Loucy (cell line): ENCODE measurements at regions not wholly inside any gene's neighbourhood (a gene's known extent, or its start where the extent isn't known, plus 50 kb on each side); places are given as distances from the start of the nearest gene placed in this dataset.

Experiments used
- H2AFZ ChIP-seq: fragments of 200-600 bp; sonication (generic); 2 replicates; pipeline ENCODE4 v1.6.0; 2016; ENCODE audit warnings: antibody characterized with exemption, mild to moderate bottlenecking, low read length, moderate library complexity
- H3F3A ChIP-seq: fragments of 200-600 bp; 2 replicates; pipeline ENCODE4 v1.6.0; 2016; ENCODE audit warnings: antibody characterized with exemption, low read depth, mild to moderate bottlenecking
- H3K27me3 ChIP-seq: fragments of 200-600 bp; sonication (generic); 2 replicates; pipeline ENCODE4 v1.6.1; 2014; ENCODE audit warnings: low read length, mild to moderate bottlenecking; ENCODE audit not compliant: insufficient read depth, poor library complexity, severe bottlenecking
- H3K36me3 ChIP-seq: fragments of 200-600 bp; sonication (generic); 2 replicates; pipeline ENCODE4 v1.6.1; 2016; ENCODE audit warnings: low read length; ENCODE audit not compliant: insufficient read depth
- H3K4me1 ChIP-seq: fragments of 200-600 bp; sonication (generic); 2 replicates; pipeline ENCODE4 v1.5.1; 2014; ENCODE audit warnings: low read length, mild to moderate bottlenecking; ENCODE audit not compliant: insufficient read depth, poor library complexity, severe bottlenecking
- H3K4me2 ChIP-seq: fragments of 200-600 bp; sonication (generic); 2 replicates; pipeline ENCODE4 v1.6.0; 2014; ENCODE audit warnings: antibody characterized with exemption, low read length, low read depth, mild to moderate bottlenecking; ENCODE audit not compliant: poor library complexity, severe bottlenecking
- H3K4me3 ChIP-seq: fragments of 200-600 bp; sonication (generic); 2 replicates; pipeline ENCODE4 v1.5.1; 2014; ENCODE audit warnings: low read length, mild to moderate bottlenecking, mixed read lengths; ENCODE audit not compliant: poor library complexity, severe bottlenecking
- H3K79me2 ChIP-seq: fragments of 200-600 bp; sonication (generic); 2 replicates; pipeline ENCODE4 v1.6.1; 2014; ENCODE audit warnings: low read length; ENCODE audit not compliant: insufficient read depth
- H3K9ac ChIP-seq: fragments of 200-600 bp; sonication (generic); 2 replicates; pipeline ENCODE4 v1.6.0; 2014; ENCODE audit warnings: mild to moderate bottlenecking, low read depth, low read length, moderate library complexity; ENCODE audit not compliant: poor library complexity, severe bottlenecking
- H3K9me2 ChIP-seq: fragments of 200-600 bp; sonication (generic); replicated peaks from 2 replicates; pipeline ENCODE4 v1.6.1; 2016; ENCODE audit warnings: low read depth, low read length, mixed read lengths
- H3K9me3 ChIP-seq: fragments of 200-600 bp; sonication (generic); 2 replicates; pipeline ENCODE4 v1.6.1; 2014; ENCODE audit warnings: mild to moderate bottlenecking, antibody characterized with exemption, low read length, low read depth; ENCODE audit not compliant: insufficient read depth
- H4K20me1 ChIP-seq: fragments of 200-600 bp; sonication (generic); 2 replicates; pipeline ENCODE4 v1.6.0; 2014; ENCODE audit warnings: antibody characterized with exemption, low read length, mild to moderate bottlenecking; ENCODE audit not compliant: insufficient read depth, poor library complexity, severe bottlenecking
- CTCF ChIP-seq: fragments of 200-600 bp; sonication (generic); conservative IDR thresholded peaks from 2 replicates; pipeline ENCODE4 v1.5.1; 2014; ENCODE audit warnings: mild to moderate bottlenecking, antibody characterized with exemption, low read length
- EZH2phosphoT487 ChIP-seq: fragments of 200-600 bp; IDR thresholded peaks from 2 replicates; pipeline ENCODE4 v1.6.1; 2018; ENCODE audit warnings: antibody characterized with exemption, mild to moderate bottlenecking, moderate library complexity, borderline replicate concordance

GRCh38 chr10:2611603-2612002, 455.7 kb upstream of the PFKP start:
- Histone ChIP-seq H3K4me1 (no peaks in the 10 kb centered on the region), H3K9me2 (no peaks in the 10 kb centered on the region), H3K4me3 (no peak overlapping the region), H4K20me1 (no peaks in the 10 kb centered on the region), H3K9ac (no peak overlapping the region), H3K4me2 (no peak overlapping the region), H3K9me3 (no peaks in the 10 kb centered on the region), H3K36me3 (no peaks in the 10 kb centered on the region), H3K79me2 (no peaks in the 10 kb centered on the region), H2AFZ (no peak overlapping the region), H3F3A (no peaks in the 10 kb centered on the region), H3K27me3 (no peaks in the 10 kb centered on the region)
- TF ChIP-seq CTCF (no peak), EZH2phosphoT487 (no peak)

- no peak overlapping the region for H2AFZ ChIP-seq
- no peaks in the 10 kb centered on the region for H3K27me3 ChIP-seq
- TF ChIP-seq CTCF (no peak), EZH2phosphoT487 (no peak)
These were observed 456.4 kb upstream of the PFKP start for GRCh38 chr10:2610946-2611345.

GRCh38 chr10:2604891-2605290, 462.5 kb upstream of the PFKP start:
- H3K9me3 ChIP-seq = no peaks in the 10 kb centered on the region
- no peaks in the 10 kb centered on the region for H4K20me1 ChIP-seq
- H3K4me3 ChIP-seq = no peak overlapping the region
- TF ChIP-seq EZH2phosphoT487 (no peak), CTCF (no peak)
- no peaks in the 10 kb centered on the region for H3K36me3 ChIP-seq
- H3K9ac ChIP-seq = no peak overlapping the region
- no peaks in the 10 kb centered on the region for H3K9me2 ChIP-seq
- no peaks in the 10 kb centered on the region for H3F3A ChIP-seq
- H3K4me1 ChIP-seq = no peaks in the 10 kb centered on the region
- H3K27me3 ChIP-seq = no peaks in the 10 kb centered on the region
- no peak overlapping the region for H2AFZ ChIP-seq
- no peak overlapping the region for H3K4me2 ChIP-seq
- no peaks in the 10 kb centered on the region for H3K79me2 ChIP-seq

More at GRCh38 chr10:2610946-2611345, 456.4 kb upstream of the PFKP start:
- H3K4me1 ChIP-seq = no peaks in the 10 kb centered on the region
- H3K4me2 ChIP-seq = no peak overlapping the region
- H3K9me2 ChIP-seq = no peaks in the 10 kb centered on the region
- H3F3A ChIP-seq = no peaks in the 10 kb centered on the region
- no peak overlapping the region for H3K9ac ChIP-seq
- H3K79me2 ChIP-seq = no peaks in the 10 kb centered on the region
- H3K36me3 ChIP-seq = no peaks in the 10 kb centered on the region
- no peak overlapping the region for H3K4me3 ChIP-seq
- H3K9me3 ChIP-seq = no peaks in the 10 kb centered on the region
- no peaks in the 10 kb centered on the region for H4K20me1 ChIP-seq
